ENCODE measurements at regions not wholly inside any gene's neighbourhood (a gene's known extent, or its start where the extent isn't known, plus 50 kb on each side); places are given as distances from the start of the nearest gene placed in this dataset.

DNA sequence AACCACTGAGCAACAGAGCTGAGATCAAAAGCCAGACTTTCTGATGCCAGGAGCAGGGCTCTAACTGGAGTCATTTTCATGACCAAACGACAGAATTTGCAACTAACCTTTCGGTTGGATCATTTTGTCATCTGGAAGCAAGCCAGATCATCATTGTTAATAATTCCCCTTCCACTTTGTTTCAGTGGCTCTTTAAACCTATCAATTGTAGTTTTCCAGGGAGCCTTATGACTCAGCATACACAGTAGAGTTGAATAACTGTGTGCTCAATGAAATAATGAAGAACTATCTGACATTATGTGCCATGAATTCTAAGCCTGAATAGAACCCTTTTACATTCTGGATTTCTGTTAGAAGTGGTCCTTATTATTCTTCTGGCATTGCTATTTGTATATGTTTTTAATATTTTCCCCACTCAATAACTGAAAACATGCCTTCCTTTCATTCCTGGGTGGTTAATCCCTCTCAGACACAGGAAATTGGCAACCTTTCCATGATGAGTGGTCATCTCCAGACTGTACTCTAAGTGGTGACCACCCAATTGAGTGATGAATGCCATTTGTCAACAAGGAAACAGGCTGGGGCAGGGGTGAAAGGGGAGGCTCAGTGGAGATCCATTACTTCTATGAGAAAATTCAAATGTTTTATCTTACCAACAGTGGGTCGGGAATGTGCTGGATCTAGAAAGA, 431.8 kb downstream of the BCOR start:
- TF ChIP-seq POLR2A (IDR thresholded peaks at IDR 0.05) (no peak), EP300 (IDR thresholded peaks at IDR 0.05) (no peak)
- TF ChIP-seq, protein P1, sequence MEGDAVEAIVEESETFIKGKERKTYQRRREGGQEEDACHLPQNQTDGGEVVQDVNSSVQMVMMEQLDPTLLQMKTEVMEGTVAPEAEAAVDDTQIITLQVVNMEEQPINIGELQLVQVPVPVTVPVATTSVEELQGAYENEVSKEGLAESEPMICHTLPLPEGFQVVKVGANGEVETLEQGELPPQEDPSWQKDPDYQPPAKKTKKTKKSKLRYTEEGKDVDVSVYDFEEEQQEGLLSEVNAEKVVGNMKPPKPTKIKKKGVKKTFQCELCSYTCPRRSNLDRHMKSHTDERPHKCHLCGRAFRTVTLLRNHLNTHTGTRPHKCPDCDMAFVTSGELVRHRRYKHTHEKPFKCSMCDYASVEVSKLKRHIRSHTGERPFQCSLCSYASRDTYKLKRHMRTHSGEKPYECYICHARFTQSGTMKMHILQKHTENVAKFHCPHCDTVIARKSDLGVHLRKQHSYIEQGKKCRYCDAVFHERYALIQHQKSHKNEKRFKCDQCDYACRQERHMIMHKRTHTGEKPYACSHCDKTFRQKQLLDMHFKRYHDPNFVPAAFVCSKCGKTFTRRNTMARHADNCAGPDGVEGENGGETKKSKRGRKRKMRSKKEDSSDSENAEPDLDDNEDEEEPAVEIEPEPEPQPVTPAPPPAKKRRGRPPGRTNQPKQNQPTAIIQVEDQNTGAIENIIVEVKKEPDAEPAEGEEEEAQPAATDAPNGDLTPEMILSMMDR (IDR thresholded peaks at IDR 0.05), result no peak
- DNase-seq (ENCODE audit: low spot score in 2 of 2), result no peak
- Histone ChIP-seq H3K27ac (no peak overlapping the region), H3K4me1 (no peaks in the 10 kb centered on the region), H3K4me3 (no peak overlapping the region), H3K36me3 (no peaks in the 10 kb centered on the region), H3K27me3 (no peaks in the 10 kb centered on the region), H3K9me3 (no peaks in the 10 kb centered on the region)
- WGBS, 2 donors, result 43 to 55% methylated on average over 3 of the region's 3 CpGs

DNA sequence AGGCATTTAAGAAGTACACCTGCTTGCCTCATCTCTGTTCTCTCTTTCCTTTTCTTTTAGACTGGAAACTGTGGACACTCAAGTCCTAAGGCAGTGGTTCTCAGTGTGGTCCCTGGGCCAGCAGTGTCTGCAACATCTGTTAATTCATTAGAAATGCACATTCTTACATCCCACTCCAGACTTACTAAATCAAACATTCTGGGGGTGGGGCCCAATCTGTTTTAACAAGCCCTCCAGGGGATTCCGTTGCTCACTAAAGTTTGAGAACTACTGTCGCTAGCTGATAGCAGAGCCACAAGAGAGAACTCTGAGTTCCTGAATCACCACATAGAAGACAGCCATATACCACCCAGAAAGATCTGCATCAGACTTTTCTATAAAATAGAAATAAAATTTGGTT, 430.6 kb downstream of the BCOR start:
- DNase-seq (ENCODE audit: low spot score in 2 of 2), result no peak
- Histone ChIP-seq H3K27me3 (no peaks in the 10 kb centered on the region), H3K9me3 (no peaks in the 10 kb centered on the region), H3K4me1 (no peaks in the 10 kb centered on the region), H3K36me3 (no peaks in the 10 kb centered on the region), H3K4me3 (no peak overlapping the region), H3K27ac (no peak overlapping the region)
- WGBS, 2 donors, result 35 to 72% methylated on average over 2 of the region's 2 CpGs
- TF ChIP-seq, protein P1 (IDR thresholded peaks at IDR 0.05), result no peak
- no peak for TF ChIP-seq POLR2A (IDR thresholded peaks at IDR 0.05)
- TF ChIP-seq EP300 (IDR thresholded peaks at IDR 0.05), result no peak

DNA sequence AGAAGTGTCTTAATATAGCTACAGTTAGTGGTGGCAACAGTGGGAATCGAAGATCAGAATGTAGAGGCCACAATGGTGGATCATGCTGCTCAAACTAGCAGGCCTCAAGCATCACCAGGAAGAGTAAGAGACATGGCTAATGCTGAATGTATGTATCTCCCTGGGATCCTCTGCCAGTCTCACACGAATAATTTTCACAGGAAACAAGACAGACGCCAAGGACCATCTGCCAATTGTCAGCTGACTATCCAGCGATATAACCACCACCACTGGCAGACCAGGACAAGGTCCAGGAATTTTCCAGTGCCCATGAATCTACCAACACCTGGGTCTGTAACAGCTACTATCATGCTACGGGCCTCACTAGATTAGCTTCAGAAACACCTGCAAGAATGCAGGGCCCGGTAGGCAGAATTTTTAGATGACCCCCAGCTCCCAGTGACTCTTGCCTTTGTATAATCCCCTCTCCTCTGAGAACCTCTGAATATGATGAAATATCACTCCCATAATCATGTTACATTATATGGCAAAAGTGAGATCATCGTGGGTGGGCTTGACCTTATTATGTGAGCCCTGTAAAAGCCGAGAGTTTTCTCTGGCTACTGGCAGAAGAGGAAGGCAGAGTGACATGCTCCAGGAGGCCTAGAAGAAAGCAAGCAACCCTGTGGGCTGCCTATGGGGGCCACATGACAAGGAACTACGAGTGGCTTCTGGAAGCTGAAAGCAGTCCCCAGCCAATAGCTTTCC, 429.8 kb downstream of the BCOR start:
- Histone ChIP-seq H3K4me3 (no peak overlapping the region), H3K9me3 (no peaks in the 10 kb centered on the region), H3K27ac (no peak overlapping the region), H3K27me3 (no peaks in the 10 kb centered on the region), H3K36me3 (no peaks in the 10 kb centered on the region), H3K4me1 (no peaks in the 10 kb centered on the region)
- 65 to 75% methylated on average over 7 to 9 of the region's 9 CpGs for WGBS, 2 donors
- TF ChIP-seq, protein P1 (IDR thresholded peaks at IDR 0.05), result no peak
- TF ChIP-seq POLR2A (IDR thresholded peaks at IDR 0.05) (no peak), EP300 (IDR thresholded peaks at IDR 0.05) (no peak)
- no peak for DNase-seq (ENCODE audit: low spot score in 2 of 2)

DNA sequence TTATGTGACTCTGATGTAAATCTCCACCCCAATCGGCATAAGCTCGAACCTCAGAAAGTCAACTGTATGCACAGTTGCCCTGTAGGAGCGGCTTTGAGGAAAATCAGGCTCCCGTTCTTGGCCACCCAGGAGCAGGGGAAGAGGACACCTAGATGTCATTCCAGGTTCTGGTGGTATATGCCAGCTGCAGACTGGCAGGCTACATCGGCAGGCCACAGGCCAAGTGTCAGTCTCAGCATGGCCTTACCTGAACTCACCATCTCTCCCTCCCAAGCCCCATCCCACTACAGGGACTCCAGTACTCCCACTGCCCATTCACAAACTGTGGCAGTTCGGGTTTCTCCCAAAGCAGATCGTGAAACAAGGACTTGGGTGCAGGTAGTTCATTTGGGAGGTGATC, 428.1 kb downstream of the BCOR start:
- Histone ChIP-seq H3K4me1 (no peaks in the 10 kb centered on the region), H3K27me3 (no peaks in the 10 kb centered on the region), H3K9me3 (no peaks in the 10 kb centered on the region), H3K4me3 (no peak overlapping the region), H3K36me3 (no peaks in the 10 kb centered on the region), H3K27ac (no peak overlapping the region)
- 86 to 100% methylated on average over 1 to 7 of the region's 7 CpGs for WGBS, 2 donors
- TF ChIP-seq POLR2A (IDR thresholded peaks at IDR 0.05) (no peak), EP300 (IDR thresholded peaks at IDR 0.05) (no peak)
- TF ChIP-seq, protein P1 (IDR thresholded peaks at IDR 0.05), result no peak
- DNase-seq (ENCODE audit: low spot score in 2 of 2), result no peak

DNA sequence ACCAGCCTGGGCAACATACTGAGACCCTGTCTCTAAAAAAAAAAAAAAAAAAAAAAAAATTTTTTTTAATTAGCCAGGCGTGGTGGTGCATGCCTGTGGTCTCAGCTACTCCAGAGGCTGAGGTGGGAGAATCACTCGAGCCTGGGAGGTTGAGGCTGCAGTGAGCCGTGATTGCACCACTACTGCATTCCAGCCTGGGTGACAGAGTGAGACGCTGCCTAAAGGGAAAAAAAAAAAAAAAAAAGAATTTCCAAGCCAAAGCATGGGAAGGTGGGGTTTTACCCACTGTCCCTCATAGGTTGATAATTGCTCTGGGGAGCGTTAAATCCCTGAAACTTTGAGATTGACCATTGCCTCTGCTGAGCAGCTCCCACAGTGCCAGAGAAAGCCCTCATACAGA, 427.5 kb downstream of the BCOR start:
- Histone ChIP-seq H3K27ac (no peak overlapping the region), H3K27me3 (no peaks in the 10 kb centered on the region), H3K4me1 (peaks cover 0 to 5% (median 0%) of the 10 kb centered on the region in 4 donors), H3K4me3 (no peak overlapping the region), H3K9me3 (no peaks in the 10 kb centered on the region), H3K36me3 (no peaks in the 10 kb centered on the region)
- DNase-seq (ENCODE audit: low spot score in 2 of 2), result no peak
- 72 to 91% methylated on average over 5 of the region's 5 CpGs for WGBS, 2 donors
- TF ChIP-seq EP300 (IDR thresholded peaks at IDR 0.05), result no peak
- TF ChIP-seq, protein P1 (IDR thresholded peaks at IDR 0.05), result no peak
- TF ChIP-seq POLR2A (IDR thresholded peaks at IDR 0.05), result no peak
